ENCODE measurements at regions not wholly inside any gene's neighbourhood (a gene's known extent, or its start where the extent isn't known, plus 50 kb on each side); places are given as distances from the start of the nearest gene placed in this dataset.

DNA sequence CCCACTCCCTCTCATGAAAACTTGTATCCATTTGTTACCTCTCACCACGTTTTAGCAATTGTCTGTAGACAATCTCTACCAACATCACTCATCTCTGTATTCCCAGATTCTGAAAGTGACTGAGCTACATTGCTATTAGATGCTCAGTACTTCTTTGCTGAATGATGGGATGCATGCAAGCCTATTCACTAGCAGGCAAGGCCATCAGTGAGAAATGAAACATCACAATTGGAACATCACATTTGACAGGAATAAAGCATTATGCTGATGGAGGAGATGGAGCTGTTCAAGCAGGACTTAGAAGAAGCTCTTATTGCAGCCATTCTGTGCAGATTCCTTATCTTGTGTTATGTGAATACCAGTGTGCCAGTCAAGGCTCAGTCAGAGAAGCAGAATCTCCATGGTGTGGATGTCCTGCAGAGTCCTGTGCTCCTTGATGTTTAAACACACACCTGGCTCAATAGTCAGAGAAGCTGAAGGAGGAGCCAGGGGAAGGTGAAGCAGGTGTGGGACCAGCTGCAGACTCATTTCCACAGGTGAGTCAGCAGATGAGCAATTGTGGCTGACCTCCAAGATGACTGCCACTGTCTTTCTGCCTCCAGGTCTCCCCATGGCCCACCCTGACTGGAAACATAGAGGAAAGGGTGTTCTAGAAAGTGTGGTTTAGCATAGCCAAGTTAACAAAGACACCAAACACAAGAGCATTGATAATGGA, 965.5 kb downstream of the GRID1 start:
- TF ChIP-seq, protein P1, sequence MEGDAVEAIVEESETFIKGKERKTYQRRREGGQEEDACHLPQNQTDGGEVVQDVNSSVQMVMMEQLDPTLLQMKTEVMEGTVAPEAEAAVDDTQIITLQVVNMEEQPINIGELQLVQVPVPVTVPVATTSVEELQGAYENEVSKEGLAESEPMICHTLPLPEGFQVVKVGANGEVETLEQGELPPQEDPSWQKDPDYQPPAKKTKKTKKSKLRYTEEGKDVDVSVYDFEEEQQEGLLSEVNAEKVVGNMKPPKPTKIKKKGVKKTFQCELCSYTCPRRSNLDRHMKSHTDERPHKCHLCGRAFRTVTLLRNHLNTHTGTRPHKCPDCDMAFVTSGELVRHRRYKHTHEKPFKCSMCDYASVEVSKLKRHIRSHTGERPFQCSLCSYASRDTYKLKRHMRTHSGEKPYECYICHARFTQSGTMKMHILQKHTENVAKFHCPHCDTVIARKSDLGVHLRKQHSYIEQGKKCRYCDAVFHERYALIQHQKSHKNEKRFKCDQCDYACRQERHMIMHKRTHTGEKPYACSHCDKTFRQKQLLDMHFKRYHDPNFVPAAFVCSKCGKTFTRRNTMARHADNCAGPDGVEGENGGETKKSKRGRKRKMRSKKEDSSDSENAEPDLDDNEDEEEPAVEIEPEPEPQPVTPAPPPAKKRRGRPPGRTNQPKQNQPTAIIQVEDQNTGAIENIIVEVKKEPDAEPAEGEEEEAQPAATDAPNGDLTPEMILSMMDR (IDR thresholded peaks at IDR 0.05), result no peak
- TF ChIP-seq POLR2A (IDR thresholded peaks at IDR 0.05), result no peak
